ENCODE measurements at regions not wholly inside any gene's neighbourhood (a gene's known extent, or its start where the extent isn't known, plus 50 kb on each side); places are given as distances from the start of the nearest gene placed in this dataset.

DNA sequence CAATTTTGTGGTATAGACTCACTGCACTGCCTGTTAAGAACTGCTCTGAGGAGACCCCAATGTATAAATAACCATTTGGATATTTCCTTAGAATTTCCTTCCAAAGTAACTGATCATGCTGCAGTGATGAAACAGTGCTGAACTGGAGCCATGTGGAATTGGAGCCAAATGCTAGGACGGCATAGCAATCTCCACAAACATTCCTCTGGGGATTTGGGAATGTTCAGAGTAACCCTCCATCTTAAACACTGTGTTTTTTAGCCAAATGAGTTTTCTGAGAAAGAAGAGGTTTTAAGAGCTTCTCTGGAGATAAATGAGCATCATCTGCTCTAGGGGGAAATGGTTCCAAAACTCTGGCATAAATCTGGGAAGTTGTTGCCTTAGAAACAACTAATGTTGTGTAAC lies 98.2 kb downstream of the OLFM4 start:
- H3K4me3 ChIP-seq (replicated peaks in 1 of 3; ENCODE audit: low read depth in 2 of 3, low read length in 3 of 3): no peak overlapping the region
- H3K36me3 Mint-ChIP-seq: no peaks in the 10 kb centered on the region
- H3K9me3 Mint-ChIP-seq: peaks cover 0 to 4% (median 2%) of the 10 kb centered on the region in 7 donors
- no peaks in the 10 kb centered on the region for H4K20me1 ChIP-seq (ENCODE audit: insufficient read depth, low read length)
- no peaks in the 10 kb centered on the region for H3K4me1 Mint-ChIP-seq
- intact Hi-C loops (cut with micrococcal nuclease): no loop called here
- H3K27me3 Mint-ChIP-seq (ENCODE audit: low read depth in 3 of 3): peaks cover 0 to 2% (median 0%) of the 10 kb centered on the region in 3 donors
- H3K27ac Mint-ChIP-seq: no peak overlapping the region
- H3K4me1 ChIP-seq (ENCODE audit: control insufficient read depth in 1 of 2, insufficient read depth in 2 of 2, low read length in 2 of 2): no peaks in the 10 kb centered on the region
- no peak overlapping the region for H2AFZ ChIP-seq (ENCODE audit: insufficient read depth, low read depth, low read length, poor library complexity, severe bottlenecking)
- no peak for DNase-seq
- H3K27me3 ChIP-seq (ENCODE audit: control insufficient read depth in 2 of 2, insufficient read depth in 2 of 2, low read length in 2 of 2): no peaks in the 10 kb centered on the region
- no peak overlapping the region for H3K4me2 ChIP-seq (replicated peaks; ENCODE audit: extremely low read depth, low read length, poor library complexity, severe bottlenecking)
- TF ChIP-seq, protein P1, sequence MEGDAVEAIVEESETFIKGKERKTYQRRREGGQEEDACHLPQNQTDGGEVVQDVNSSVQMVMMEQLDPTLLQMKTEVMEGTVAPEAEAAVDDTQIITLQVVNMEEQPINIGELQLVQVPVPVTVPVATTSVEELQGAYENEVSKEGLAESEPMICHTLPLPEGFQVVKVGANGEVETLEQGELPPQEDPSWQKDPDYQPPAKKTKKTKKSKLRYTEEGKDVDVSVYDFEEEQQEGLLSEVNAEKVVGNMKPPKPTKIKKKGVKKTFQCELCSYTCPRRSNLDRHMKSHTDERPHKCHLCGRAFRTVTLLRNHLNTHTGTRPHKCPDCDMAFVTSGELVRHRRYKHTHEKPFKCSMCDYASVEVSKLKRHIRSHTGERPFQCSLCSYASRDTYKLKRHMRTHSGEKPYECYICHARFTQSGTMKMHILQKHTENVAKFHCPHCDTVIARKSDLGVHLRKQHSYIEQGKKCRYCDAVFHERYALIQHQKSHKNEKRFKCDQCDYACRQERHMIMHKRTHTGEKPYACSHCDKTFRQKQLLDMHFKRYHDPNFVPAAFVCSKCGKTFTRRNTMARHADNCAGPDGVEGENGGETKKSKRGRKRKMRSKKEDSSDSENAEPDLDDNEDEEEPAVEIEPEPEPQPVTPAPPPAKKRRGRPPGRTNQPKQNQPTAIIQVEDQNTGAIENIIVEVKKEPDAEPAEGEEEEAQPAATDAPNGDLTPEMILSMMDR (IDR thresholded peaks at IDR 0.05): no peak
- H3K27ac ChIP-seq (ENCODE audit: low read depth in 1 of 2, low read length in 2 of 2): no peak overlapping the region
- no peaks in the 10 kb centered on the region for H3K36me3 ChIP-seq (replicated peaks in 1 of 2; ENCODE audit: control insufficient read depth in 1 of 2, insufficient read depth in 2 of 2, low read length in 2 of 2)
- H3K9me3 ChIP-seq (replicated peaks in 1 of 2; ENCODE audit: control insufficient read depth in 1 of 2, insufficient read depth in 1 of 2, low read length in 2 of 2): no peaks in the 10 kb centered on the region
- H3K79me2 ChIP-seq (ENCODE audit: insufficient read depth, low read length): no peaks in the 10 kb centered on the region
- no peak overlapping the region for H3K9ac ChIP-seq (ENCODE audit: insufficient read depth, low read length, poor library complexity, severe bottlenecking)
- no CpG with 5 or more reads among the region's 1 CpG for WGBS (ENCODE audit: insufficient coverage)
- H3K4me3 Mint-ChIP-seq: no peak overlapping the region

DNA sequence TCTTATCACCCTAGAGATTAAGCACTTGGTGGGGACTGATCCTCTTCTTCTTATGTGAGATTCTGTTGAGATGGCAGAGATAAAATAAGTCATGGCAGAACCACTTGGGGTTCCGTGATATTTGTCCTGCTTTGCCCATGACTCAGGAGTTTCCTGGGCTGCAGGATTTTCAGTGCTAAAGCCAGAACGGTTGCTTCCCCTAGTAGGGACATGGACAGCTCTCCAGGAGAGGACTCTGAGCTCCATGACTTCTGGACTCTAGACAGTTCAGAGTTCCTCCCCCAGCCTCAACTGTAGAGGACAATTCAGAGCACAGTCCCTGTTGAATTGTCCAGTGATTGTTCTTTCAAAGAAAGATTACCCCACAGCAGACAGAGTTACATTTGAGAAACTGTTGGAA lies 98.8 kb downstream of the OLFM4 start:
- no peaks in the 10 kb centered on the region for H3K27me3 ChIP-seq (ENCODE audit: control insufficient read depth in 2 of 2, insufficient read depth in 2 of 2, low read length in 2 of 2)
- no peak overlapping the region for H3K27ac ChIP-seq (ENCODE audit: low read depth in 1 of 2, low read length in 2 of 2)
- DNase-seq: no peak
- no peaks in the 10 kb centered on the region for H3K9me3 ChIP-seq (replicated peaks in 1 of 2; ENCODE audit: control insufficient read depth in 1 of 2, insufficient read depth in 1 of 2, low read length in 2 of 2)
- H3K9me3 Mint-ChIP-seq: peaks cover 0 to 4% (median 2%) of the 10 kb centered on the region in 7 donors
- intact Hi-C loops (cut with micrococcal nuclease): no loop called here
- no peak overlapping the region for H3K4me2 ChIP-seq (replicated peaks; ENCODE audit: extremely low read depth, low read length, poor library complexity, severe bottlenecking)
- 83% methylated on average over 2 of the region's 2 CpGs for WGBS (ENCODE audit: insufficient coverage)
- H3K36me3 Mint-ChIP-seq: no peaks in the 10 kb centered on the region
- TF ChIP-seq, protein P1 (IDR thresholded peaks at IDR 0.05): no peak
- no peaks in the 10 kb centered on the region for H3K4me1 Mint-ChIP-seq
- no peaks in the 10 kb centered on the region for H3K79me2 ChIP-seq (ENCODE audit: insufficient read depth, low read length)
- H2AFZ ChIP-seq (ENCODE audit: insufficient read depth, low read depth, low read length, poor library complexity, severe bottlenecking): no peak overlapping the region
- H3K27ac Mint-ChIP-seq: no peak overlapping the region
- peaks cover 0 to 2% (median 0%) of the 10 kb centered on the region in 3 donors for H3K27me3 Mint-ChIP-seq (ENCODE audit: low read depth in 3 of 3)
- no peak overlapping the region for H3K4me3 Mint-ChIP-seq
- H3K9ac ChIP-seq (ENCODE audit: insufficient read depth, low read length, poor library complexity, severe bottlenecking): no peak overlapping the region
- H3K4me1 ChIP-seq (ENCODE audit: control insufficient read depth in 1 of 2, insufficient read depth in 2 of 2, low read length in 2 of 2): no peaks in the 10 kb centered on the region
- no peak overlapping the region for H3K4me3 ChIP-seq (replicated peaks in 1 of 3; ENCODE audit: low read depth in 2 of 3, low read length in 3 of 3)
- no peaks in the 10 kb centered on the region for H3K36me3 ChIP-seq (replicated peaks in 1 of 2; ENCODE audit: control insufficient read depth in 1 of 2, insufficient read depth in 2 of 2, low read length in 2 of 2)
- no peaks in the 10 kb centered on the region for H4K20me1 ChIP-seq (ENCODE audit: insufficient read depth, low read length)
